ENCODE measurements at regions not wholly inside any gene's neighbourhood (a gene's known extent, or its start where the extent isn't known, plus 50 kb on each side); places are given as distances from the start of the nearest gene placed in this dataset.

DNA sequence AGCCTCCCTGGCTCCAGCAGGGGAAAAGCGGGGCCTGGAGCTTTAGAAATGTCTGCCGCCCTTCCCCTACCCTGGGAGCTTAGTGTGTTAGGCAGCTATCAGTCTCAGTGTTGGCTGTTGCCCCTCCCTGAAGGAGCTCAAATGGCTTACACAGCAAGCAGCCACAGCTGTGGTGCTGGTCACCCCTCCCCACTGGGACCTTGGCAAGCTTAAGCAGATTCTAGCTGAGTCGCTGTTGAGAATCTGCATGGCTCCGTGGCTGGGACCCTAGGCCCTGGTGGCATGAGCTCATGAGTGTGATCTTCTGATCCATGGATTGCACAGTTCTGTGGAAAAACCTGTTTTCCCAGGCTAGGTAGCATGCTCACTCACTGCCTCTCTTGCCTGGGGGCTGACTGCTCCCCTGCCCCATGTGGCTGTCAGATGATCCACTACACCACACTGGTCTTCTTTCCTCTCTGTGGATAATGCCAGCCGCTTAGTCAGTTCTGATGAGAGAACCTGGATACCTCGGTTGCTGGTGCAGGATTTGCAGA, 714.0 kb downstream of the MAFB start:
- Histone ChIP-seq H3K9ac (ENCODE audit: low read length) (no peak overlapping the region), H3K4me1 (ENCODE audit: insufficient read depth, low read length, severe bottlenecking) (no peaks in the 10 kb centered on the region), H3K27me3 (ENCODE audit: insufficient read depth, low read length) (no peaks in the 10 kb centered on the region), H3K4me2 (ENCODE audit: low read length) (no peak overlapping the region), H3K36me3 (ENCODE audit: insufficient read depth, low read length) (no peaks in the 10 kb centered on the region), H4K20me1 (ENCODE audit: insufficient read depth, low read length) (no peaks in the 10 kb centered on the region), H3K4me3 (ENCODE audit: low read depth, low read length, poor library complexity, severe bottlenecking) (no peak overlapping the region), H3K79me2 (ENCODE audit: insufficient read depth, low read length) (no peaks in the 10 kb centered on the region), H3K9me3 (ENCODE audit: low read length) (no peaks in the 10 kb centered on the region), H3F3A (ENCODE audit: insufficient read depth, low read length) (no peaks in the 10 kb centered on the region), H2AFZ (ENCODE audit: low read length) (no peak overlapping the region), H3K27ac (ENCODE audit: low read depth, low read length, poor library complexity, severe bottlenecking) (no peak overlapping the region), H3K9me2 (ENCODE audit: low read depth, low read length) (no peaks in the 10 kb centered on the region)
- TF ChIP-seq, protein P1, sequence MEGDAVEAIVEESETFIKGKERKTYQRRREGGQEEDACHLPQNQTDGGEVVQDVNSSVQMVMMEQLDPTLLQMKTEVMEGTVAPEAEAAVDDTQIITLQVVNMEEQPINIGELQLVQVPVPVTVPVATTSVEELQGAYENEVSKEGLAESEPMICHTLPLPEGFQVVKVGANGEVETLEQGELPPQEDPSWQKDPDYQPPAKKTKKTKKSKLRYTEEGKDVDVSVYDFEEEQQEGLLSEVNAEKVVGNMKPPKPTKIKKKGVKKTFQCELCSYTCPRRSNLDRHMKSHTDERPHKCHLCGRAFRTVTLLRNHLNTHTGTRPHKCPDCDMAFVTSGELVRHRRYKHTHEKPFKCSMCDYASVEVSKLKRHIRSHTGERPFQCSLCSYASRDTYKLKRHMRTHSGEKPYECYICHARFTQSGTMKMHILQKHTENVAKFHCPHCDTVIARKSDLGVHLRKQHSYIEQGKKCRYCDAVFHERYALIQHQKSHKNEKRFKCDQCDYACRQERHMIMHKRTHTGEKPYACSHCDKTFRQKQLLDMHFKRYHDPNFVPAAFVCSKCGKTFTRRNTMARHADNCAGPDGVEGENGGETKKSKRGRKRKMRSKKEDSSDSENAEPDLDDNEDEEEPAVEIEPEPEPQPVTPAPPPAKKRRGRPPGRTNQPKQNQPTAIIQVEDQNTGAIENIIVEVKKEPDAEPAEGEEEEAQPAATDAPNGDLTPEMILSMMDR (IDR thresholded peaks at IDR 0.05; ENCODE audit: low read length) = no peak
- TF ChIP-seq EZH2 (IDR thresholded peaks at IDR 0.05; ENCODE audit: borderline replicate concordance, low read length) = no peak

DNA sequence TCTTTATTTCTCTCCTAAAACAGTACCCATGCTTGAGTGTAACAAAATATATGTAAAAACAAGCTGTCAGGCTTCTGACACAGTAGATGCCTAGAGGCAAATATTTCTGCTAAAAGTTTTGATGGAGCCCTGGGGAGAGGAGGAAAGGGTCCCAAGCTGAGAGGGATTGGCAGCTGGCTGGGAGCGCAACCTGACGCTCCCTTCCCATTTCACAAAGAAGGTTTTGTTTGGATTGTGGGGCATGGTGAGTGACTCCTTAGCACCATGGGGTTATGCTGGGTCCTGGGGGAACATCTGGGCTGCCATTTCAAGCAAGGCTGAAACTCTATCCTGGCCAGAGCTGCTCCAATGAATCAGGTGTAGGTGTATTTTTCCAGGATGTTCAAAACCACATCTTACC, 720.5 kb downstream of the MAFB start:
- no peak overlapping the region for H2AFZ ChIP-seq (ENCODE audit: low read length)
- H3K9me2 ChIP-seq (ENCODE audit: low read depth, low read length) = no peaks in the 10 kb centered on the region
- H3K4me3 ChIP-seq (ENCODE audit: low read depth, low read length, poor library complexity, severe bottlenecking) = no peak overlapping the region
- no peaks in the 10 kb centered on the region for H3K36me3 ChIP-seq (ENCODE audit: insufficient read depth, low read length)
- no peaks in the 10 kb centered on the region for H4K20me1 ChIP-seq (ENCODE audit: insufficient read depth, low read length)
- H3F3A ChIP-seq (ENCODE audit: insufficient read depth, low read length) = no peaks in the 10 kb centered on the region
- no peaks in the 10 kb centered on the region for H3K4me1 ChIP-seq (ENCODE audit: insufficient read depth, low read length, severe bottlenecking)
- no peaks in the 10 kb centered on the region for H3K79me2 ChIP-seq (ENCODE audit: insufficient read depth, low read length)
- TF ChIP-seq EZH2 (IDR thresholded peaks at IDR 0.05; ENCODE audit: borderline replicate concordance, low read length) = no peak
- TF ChIP-seq, protein P1 (IDR thresholded peaks at IDR 0.05; ENCODE audit: low read length) = no peak
- no peaks in the 10 kb centered on the region for H3K9me3 ChIP-seq (ENCODE audit: low read length)
- no peak overlapping the region for H3K4me2 ChIP-seq (ENCODE audit: low read length)
- no peak overlapping the region for H3K27ac ChIP-seq (ENCODE audit: low read depth, low read length, poor library complexity, severe bottlenecking)
- H3K27me3 ChIP-seq (ENCODE audit: insufficient read depth, low read length) = no peaks in the 10 kb centered on the region
- no peak overlapping the region for H3K9ac ChIP-seq (ENCODE audit: low read length)

DNA sequence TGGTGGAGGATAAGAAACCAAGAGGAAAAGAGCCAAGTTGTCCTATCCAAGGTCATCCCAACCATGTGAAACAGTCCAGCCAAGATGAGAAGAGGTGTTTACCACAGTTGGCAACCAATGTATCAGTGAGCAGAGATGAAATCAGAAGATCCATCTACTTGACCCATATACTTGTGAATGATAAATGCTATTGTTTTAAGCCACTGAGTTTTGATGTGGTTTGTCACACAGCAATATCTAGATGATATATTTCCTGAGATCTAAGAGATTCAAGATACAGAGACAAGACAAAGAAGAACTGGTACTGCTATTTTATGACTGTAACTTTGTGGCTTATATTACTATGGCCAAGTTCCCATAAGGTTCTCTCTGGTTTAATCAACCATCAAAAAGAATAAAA, 721.2 kb downstream of the MAFB start:
- Histone ChIP-seq H3K4me2 (ENCODE audit: low read length) (no peak overlapping the region), H3F3A (ENCODE audit: insufficient read depth, low read length) (no peaks in the 10 kb centered on the region), H3K27me3 (ENCODE audit: insufficient read depth, low read length) (no peaks in the 10 kb centered on the region), H3K9me3 (ENCODE audit: low read length) (no peaks in the 10 kb centered on the region), H3K79me2 (ENCODE audit: insufficient read depth, low read length) (no peaks in the 10 kb centered on the region), H3K9ac (ENCODE audit: low read length) (no peak overlapping the region), H3K36me3 (ENCODE audit: insufficient read depth, low read length) (no peaks in the 10 kb centered on the region), H3K9me2 (ENCODE audit: low read depth, low read length) (no peaks in the 10 kb centered on the region), H3K4me1 (ENCODE audit: insufficient read depth, low read length, severe bottlenecking) (no peaks in the 10 kb centered on the region), H3K27ac (ENCODE audit: low read depth, low read length, poor library complexity, severe bottlenecking) (no peak overlapping the region), H4K20me1 (ENCODE audit: insufficient read depth, low read length) (no peaks in the 10 kb centered on the region), H3K4me3 (ENCODE audit: low read depth, low read length, poor library complexity, severe bottlenecking) (no peak overlapping the region), H2AFZ (ENCODE audit: low read length) (no peak overlapping the region)
- no peak for TF ChIP-seq EZH2 (IDR thresholded peaks at IDR 0.05; ENCODE audit: borderline replicate concordance, low read length)
- TF ChIP-seq, protein P1 (IDR thresholded peaks at IDR 0.05; ENCODE audit: low read length) = no peak
